ENCODE measurements at regions not wholly inside any gene's neighbourhood (a gene's known extent, or its start where the extent isn't known, plus 50 kb on each side); places are given as distances from the start of the nearest gene placed in this dataset.

DNA sequence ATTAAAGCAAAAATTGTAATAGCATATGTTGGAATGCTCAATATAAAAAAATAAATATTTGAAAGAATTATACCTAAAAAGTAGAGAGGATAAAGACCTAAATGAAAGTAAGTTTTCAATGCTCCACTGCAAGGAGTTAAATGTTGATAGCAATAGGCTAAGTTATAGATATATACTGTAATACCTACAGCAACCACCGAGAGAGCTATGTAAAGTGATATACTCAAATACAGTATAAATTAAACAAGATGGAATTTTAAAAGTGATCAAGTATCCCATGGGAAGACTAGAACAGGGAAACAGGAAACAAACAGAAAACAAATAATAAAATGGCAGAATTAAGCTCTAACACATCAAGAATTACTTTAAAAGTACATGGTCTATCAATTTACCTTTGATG is 73.9 kb downstream of the CASP3 start:
- DNase-seq (ENCODE audit: extremely low read depth, low read depth): no peak

DNA sequence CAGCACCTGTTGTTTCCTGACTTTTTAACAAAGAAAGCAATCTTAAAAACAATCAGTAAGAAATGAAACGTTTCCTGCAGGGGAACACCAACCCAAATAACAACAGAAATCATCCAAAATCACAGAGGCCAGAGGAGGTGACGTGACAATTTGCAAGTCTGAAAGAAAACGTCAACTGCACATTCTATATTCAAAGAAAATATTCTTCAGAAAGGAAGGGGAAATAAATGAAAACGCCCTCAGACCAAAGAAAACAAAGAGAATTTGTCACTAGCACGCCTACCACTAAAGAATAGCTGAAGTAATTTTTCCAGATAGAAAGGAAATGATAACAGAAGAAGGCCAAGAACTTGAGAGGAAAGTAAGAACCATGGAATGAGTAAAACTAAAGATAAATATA is 74.4 kb downstream of the CASP3 start:
- DNase-seq (ENCODE audit: extremely low read depth, low read depth): no peak

DNA sequence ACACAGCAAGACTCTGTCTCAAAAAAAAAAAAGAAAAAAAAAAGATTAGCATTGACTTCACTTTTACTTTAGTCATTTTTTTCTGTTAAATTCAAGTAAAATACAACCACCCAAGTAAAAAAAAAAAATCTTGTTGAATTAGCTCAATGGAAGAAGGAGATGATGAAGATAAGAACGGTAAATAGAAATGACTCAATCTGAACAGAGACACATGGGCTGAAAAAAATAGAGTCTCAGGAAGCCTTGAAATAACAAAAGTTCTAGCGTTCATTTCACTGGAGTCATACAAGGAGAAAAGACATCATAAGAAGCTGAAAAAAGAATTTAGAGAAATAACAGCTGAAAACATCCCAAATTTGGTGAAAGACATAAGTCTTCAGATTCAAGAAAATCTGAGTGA is 75.5 kb downstream of the CASP3 start:
- no peak for DNase-seq (ENCODE audit: extremely low read depth, low read depth)

DNA sequence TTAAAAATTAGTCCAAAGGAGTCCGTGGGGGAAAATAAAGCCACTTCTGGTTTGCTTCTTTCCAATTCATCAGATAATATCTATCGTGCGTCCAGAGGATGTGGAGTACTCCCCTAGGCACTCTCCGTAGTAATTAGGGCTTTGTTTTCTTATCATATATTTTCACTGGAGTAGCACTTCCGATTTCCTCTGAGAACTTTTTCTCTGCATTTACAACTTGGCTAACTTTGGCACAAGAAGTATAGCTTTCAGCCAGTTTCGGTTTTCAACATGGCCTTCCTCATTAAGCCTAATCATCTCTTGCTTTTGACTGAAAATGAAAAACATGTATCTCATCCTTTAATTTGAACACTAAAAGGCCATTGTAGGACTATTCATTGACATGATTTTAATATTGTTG is 80.5 kb downstream of the CASP3 start:
- no peak for DNase-seq (ENCODE audit: extremely low read depth, low read depth)

DNA sequence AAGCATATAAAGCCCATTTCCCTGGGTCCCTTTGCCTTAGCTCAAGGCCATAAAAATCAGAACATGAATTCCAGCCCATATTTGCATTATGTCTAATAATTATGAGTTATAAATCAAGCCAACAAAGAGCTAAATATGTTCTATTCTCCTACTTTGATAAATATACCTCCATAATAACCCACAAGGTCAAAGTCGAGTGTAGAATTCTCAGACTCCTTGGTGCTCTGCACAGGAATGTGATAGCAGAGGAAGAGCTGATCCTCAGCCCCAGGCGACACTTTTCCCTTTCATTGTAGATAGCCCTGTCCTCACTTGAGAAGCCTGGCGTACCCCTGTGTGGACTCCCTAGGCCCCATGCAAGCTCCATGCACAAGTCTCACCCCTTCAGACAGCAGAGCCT is 85.6 kb downstream of the CASP3 start:
- no peak for DNase-seq (ENCODE audit: extremely low read depth, low read depth)

DNA sequence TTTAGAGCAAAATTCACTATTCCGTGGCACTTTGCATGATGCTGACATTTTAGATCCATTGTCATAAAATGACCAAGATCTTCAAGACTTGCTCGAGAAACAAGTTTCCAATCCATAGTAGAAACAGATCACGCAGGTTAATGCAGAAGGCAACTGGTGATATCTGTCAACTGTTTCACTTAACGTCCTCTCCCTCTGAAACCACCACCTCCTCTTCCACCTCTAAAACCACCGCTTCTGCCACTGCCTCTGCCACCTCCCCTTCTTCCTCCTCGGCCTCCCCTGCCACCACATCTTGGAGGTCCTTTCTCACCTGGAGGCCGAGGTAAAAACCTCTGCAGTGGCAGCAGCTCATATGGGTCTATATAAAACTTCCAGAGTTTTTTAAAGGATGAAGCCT is 84.6 kb upstream of the IRF2 start:
- DNase-seq (ENCODE audit: extremely low read depth, low read depth): no peak

DNA sequence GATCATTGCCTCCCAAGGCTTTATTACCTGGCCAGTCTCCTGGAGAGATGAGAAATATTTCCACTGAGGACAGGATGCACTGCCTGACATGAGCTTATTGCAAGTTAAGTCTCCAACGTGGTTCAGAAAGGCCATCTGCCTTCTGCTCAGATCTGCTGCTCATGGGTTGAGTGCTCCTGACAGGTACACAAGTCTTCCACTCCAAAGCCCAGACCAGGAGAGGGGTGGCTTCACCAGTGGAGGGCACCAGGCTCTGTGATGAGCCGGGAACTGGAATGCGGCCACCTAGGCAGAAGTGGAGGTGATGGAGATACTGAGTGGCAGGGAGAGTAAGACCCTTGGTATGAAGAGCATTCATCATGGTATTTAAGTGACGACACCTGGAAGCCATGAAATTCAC is 79.5 kb upstream of the IRF2 start:
- DNase-seq (ENCODE audit: extremely low read depth, low read depth): no peak

DNA sequence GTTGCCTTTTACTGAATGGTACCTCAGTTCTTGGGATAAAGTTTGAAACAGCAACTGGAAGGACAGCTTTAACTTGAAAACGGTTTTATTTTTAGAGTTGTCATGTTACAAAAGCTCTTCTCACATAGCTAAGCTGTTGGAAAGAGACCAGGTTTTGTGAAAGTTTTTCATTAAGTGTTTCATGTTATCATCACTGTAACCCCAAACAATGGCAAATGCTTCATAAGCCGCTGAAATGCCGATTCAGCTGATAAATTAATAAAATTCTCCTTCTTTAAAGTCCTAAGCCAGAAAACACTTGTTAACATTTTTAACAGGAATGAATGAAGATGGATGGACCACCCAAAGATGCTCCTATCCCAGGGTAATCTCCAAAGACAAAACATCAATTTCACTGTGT is 76.1 kb upstream of the IRF2 start:
- DNase-seq (ENCODE audit: extremely low read depth, low read depth): no peak

DNA sequence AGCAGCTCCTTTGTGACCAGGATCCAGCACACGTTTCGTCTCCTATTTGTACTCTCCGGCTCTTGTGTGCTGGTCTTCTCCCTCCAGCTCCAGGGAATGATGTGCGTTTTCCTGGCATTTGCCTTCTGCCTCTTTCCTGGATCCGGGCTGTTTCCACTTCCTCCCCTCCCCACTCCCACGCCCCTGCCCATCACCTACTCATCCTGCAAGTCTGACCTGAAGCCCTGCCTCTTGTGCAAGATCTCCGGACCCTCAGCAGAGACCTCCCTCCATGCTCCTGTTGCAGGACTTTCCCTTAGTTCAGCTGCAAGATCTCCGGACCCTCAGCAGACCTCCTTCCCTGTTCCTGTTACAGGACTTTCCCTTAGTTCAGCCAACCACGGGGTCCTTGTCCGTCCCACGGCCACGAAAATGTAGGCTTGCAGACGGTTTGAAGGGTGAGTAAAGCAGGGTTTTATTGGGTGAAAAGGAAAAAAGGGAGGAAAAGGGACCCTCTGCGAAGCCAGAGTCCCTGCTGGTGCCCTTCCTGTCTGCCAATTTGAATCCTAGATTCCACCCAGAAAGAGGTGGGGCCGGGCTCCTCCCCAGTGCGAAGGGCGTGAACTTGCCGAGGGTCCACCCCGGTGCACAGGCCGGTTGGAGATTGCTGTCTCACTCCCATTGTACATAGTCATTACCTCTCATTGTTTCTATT is 74.4 kb upstream of the IRF2 start:
- no peak for DNase-seq (ENCODE audit: extremely low read depth, low read depth)

DNA sequence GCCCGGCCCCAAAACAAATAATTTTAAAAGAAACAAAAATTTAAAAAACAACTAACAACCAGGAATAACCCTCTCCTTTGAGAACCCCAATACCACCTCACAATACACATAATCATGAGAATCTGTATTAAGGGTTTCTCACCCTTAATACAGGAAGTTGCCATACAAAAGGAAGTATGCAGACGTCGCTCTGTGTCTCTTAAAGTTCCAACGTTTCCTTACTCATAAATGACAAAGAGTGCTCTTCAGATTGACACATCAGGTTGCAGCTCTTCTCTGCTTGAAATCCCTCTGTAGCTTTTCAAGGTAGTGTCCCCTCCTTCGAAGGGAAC is 73.9 kb upstream of the IRF2 start:
- no peak for DNase-seq (ENCODE audit: extremely low read depth, low read depth)

DNA sequence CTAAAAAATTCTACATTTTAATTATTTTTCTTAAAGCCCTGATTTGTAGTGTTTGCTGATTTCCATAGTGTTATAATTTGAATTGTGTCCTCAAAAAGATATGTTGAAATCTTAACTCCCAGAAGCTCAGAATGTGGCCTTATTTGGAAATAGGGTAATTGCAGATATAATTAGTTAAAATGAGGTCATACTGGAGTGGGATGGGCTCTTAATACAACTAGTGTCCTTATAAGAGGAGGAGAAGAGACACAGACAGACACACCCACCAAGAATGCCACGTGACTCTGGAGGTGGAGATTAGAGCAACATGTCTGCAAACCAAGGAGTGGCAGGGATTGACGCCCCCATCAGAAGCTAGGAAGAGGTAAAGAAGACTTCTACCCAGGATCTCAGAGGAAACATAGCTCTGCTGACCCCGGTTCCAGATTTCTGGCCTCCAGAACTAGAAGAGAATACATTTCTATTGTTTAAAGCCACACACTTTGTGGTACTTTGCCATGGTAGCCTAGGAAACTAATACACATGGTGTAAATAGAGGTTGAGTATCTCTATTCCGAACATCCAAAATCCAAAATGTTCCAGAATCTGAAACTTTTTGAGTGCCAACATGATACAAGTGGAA is 70.5 kb upstream of the IRF2 start:
- no peak for DNase-seq (ENCODE audit: extremely low read depth, low read depth)

DNA sequence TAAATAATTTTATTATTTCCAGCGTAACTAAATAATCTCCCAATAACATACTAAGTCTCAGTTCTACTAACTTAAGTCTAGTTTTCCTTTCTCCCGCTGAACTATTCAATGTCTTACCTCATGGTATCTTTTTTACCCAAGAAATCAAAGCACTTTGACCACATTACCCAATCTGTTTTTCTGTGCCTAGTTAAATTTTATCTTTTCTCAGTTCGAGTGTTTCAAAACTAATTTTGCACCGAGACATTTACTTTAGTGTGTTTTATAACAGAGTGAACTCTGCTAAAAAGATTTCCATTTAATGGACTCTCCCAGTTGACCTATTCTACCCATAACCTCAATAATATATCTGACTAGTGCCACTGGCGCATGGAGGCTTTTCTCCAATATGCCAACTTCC is 67.6 kb upstream of the IRF2 start:
- no peak for DNase-seq (ENCODE audit: extremely low read depth, low read depth)

DNA sequence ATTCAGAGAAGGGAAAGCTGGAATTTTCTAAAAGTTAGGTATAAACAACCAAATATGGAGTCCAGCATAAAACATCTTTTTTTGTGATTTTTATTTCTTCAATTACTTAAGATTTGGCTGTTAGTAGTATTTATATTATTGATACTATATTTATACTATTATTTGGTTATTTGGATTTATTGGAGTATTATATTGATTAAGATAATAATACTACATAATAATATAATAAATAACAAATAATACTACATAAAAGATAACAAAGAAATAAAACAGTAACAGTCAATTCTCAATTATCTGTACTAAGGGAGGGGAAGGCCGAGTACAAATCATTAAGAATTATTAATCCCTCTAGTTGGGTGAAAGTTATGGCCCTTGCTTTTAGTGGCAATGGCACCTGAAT is 66.0 kb upstream of the IRF2 start:
- no peak for DNase-seq (ENCODE audit: extremely low read depth, low read depth)

DNA sequence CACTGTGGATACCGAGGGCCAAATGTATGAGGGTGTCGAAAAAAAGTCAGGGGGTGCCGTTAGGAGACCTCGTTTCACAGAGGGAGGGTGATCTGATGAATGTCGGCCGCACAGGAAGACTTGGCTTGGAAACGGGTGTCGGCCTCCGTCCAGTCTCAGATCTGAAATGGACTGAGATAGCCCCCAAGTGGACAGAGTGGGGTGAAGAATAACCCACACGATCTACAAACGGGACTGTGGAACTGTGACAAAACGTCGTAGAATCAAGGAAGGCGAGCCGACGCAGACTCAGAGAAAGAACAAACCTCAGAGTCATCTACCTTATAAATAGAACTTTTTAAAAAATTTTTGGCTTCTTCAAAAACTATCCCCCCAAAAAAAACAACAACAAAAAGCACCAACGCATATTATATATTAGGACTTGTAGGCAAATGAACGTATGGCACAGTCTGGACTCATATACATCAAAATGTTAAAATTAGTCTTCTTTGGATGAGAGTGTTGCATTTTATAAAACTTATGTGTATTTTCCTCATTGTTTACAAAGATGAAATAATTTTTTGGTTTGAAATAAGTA is 63.8 kb upstream of the IRF2 start:
- peak; percentile 89 for DNase-seq (ENCODE audit: extremely low read depth, low read depth)

DNA sequence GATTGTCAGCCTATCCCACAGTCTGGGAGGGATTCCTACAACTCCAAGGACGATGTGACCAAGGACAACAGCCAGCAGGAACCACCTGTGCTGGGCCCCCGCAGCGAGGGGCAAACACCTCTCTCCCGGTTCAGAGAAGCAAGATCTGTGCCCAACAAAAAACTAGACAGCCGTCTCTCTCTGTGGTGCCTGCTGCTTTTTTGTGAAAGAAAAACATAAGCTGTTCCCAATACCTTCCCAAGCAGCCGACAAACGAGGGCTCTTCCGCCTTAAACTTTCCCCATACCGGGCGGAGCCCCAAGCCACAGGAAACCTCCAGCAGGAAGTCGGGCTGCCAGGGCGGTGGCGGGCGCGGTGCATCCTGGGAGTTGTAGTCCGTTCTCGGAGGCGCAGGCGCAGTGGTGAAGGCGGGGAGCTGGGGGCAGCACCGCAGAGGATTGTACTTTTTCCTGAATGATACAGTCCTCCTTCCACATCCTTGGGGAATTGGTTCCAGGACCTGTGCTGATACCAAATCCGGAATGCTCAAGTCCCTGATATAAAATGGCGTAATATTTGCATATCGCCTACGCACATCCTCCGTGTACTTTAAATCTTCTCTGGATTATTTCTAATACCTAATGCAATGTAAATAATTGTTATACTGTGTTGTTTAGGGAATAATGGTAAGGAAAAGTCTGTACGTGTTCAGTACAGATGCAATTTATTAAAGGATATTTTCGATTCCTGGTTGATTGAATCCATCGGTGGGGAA is 63.1 kb upstream of the IRF2 start:
- peak; percentile 90 for DNase-seq (ENCODE audit: extremely low read depth, low read depth)

DNA sequence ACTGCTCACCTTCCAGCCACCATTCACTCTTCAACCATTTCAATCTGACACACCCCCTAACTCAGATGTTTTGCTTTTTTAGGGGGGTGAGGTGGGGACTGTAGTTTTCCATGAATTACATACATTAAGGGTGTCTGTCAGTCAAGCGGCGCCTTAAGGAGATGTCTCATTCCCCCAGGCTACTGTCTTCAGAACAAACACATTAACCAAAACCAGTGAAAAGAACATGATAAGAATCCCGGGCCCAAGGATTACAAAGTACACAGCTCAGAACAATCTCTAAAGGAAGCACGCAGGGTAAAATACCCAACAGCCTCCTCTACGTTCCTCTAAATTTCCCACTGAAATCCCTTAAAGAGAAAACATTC is 62.5 kb upstream of the IRF2 start:
- no peak for DNase-seq (ENCODE audit: extremely low read depth, low read depth)

DNA sequence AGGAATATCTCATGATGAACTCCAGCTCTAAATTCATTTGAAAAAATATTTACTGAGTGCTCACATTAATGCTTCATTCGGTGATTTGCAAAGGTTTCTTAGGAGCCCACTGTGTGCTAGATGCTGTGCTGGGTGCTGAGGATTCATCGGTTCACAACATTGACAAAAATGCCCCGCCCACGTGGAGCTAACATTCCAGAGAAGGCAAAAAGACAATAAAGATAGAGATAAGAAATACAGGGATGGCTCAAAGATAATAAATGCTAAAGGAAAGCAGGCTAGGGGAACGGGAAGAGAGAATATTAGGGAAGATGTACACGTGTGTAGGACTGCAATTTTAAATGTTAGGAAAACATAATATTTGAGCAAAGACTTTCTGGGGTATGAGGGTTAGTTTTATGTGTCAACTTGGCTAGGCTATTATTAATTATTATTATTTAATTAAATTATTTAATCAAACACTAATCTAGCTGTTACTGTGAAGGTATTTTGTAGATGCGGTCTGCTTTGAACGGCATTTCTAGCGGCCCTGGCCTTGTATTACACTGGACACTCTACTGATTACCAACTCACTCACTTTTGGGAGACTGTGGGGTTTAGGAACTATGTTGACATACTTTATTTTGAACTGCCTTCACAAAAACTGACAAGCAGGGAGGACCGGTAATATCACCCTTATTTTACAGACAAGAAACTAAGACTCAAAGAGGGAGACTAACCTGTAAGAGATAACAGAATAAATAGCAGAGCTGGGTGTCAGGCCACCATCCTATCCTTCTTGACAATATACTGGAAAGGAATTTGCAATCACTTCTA is 61.9 kb upstream of the IRF2 start:
- no peak for DNase-seq (ENCODE audit: extremely low read depth, low read depth)

DNA sequence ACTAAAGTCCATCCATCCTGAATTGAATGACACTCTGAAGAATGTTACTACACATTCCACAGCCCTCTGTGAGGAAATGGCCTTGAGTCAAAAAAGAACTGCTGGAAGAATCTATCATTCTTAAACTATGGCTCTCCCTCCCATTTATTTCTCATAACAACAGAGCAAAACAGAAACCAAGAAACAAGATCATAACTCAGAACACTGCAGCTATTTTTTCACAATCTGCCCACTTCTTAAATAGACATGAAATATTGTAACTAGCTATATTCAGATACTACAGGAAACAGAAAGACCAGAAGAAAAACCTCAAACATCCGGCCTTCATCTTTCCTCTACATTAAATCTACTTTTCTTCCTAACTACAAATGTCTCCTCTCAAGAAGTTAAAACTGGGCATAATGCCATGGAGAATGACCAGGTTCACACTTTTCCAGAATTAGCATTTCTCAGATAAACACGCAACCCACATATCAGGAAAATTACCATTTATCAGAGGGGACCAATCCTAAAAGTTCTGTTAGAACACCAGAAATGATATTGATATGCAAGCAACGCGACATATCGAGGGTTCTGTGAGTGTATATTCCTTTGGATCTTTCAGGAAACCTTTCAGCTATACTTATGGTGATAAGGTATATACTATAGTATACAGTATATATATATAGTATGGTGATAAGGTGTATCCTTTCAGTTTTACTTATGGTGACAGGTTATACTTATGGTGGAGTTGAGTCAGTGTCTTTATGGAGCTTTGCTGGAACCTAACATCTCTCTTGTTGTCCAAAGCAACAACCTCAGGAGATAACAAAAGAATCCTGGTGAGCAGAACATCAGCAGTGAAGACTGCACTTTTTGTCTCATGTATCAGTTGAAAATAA is 60.4 kb upstream of the IRF2 start:
- DNase-seq (ENCODE audit: extremely low read depth, low read depth): no peak

DNA sequence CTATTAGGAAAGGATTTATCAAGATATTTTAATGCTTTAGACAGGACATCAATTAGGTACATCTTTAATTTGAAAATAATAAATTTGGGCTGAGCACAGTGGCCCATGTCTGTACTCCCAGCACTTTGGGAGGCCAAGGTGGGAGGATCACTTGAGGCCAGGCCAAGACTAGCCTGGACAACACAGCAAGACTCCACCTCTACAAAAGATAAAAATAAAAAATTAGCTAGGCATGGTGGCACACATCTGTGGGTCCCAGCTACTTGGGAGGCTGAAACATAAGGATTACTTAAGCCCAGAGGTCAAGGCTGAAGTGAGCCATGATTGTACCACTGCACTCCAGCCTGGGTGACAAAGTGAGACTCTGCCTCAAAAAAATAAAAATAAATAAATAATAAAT is 59.6 kb upstream of the IRF2 start:
- DNase-seq (ENCODE audit: extremely low read depth, low read depth): no peak

DNA sequence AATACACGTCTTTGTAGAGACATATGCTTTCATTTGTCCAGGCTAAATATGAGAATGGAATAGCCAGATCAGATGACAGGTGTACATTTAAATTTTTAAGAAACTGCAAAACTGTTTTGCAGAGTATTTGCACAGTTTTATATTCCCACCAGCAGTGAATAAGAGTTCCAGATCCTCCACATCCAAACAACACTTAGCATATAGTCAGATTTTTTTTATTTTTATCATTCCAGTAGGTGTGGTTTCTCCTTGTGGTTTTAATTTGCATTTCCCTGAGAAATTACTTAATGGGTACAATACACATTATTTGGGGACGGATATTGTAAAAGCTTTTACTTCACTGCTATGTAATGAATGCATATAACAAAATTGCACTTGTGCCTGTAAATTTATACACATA is 56.7 kb upstream of the IRF2 start:
- DNase-seq (ENCODE audit: extremely low read depth, low read depth): no peak
